ENCODE measurements at regions not wholly inside any gene's neighbourhood (a gene's known extent, or its start where the extent isn't known, plus 50 kb on each side); places are given as distances from the start of the nearest gene placed in this dataset.

DNA sequence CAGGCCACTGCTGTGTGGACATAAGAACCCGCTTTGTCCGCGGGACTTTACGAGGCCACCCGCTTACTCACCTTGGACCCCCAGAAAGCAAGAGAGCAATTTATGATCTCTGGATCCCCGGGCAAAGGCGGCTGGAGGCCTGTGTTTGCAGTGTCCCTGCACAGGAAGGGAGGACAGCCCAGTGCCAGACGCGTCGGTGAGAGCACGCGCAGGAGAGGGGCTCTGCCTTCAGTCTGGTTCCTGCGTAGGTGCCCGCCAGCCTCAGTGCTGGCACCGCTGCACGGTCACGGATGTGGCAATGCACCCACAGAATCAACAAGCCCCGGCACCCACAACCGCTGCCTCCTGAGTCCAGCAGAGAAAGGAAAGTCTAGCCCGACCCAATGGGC lies 248.4 kb downstream of the C16orf95 start:
- no peaks in the 10 kb centered on the region for H3K36me3 Mint-ChIP-seq (ENCODE audit: low read depth, unreplicated experiment)
- DNase-seq (ENCODE audit: low spot score): no peak
- H3K27ac Mint-ChIP-seq (ENCODE audit: unreplicated experiment): no peak overlapping the region
- H3K27me3 Mint-ChIP-seq (ENCODE audit: unreplicated experiment): peaks cover 8% of the 10 kb centered on the region
- H3K4me3 Mint-ChIP-seq (ENCODE audit: unreplicated experiment): no peak overlapping the region
- H3K4me1 Mint-ChIP-seq (ENCODE audit: unreplicated experiment): peaks cover 22% of the 10 kb centered on the region
- TF ChIP-seq CTCF (IDR thresholded peaks at IDR 0.05; ENCODE audit: unreplicated experiment): no peak
- H3K9me3 Mint-ChIP-seq (ENCODE audit: unreplicated experiment): no peaks in the 10 kb centered on the region

DNA sequence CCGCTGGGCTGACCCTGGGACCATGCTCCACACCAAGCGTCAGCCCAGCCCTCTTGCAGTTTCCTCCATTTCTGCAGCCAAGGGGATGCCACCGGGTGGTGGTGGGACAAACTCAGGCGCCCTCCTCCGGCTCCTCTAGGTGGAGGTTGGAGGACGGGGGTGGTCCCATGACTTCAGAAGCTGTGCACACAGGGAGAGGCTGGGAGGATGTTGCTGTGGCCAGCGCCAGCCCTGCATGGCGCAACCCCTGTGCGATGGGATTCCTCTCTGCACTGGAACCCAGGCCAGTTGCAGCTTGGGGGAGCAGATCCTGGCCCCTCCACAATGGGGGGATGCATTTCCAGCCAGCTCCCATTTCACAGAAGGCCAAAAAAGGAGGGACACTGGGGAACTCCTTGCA lies 246.5 kb downstream of the C16orf95 start:
- Mint-ChIP-seq H3K27ac (ENCODE audit: unreplicated experiment) (no peak overlapping the region), H3K4me1 (ENCODE audit: unreplicated experiment) (peaks cover 6% of the 10 kb centered on the region), H3K27me3 (ENCODE audit: unreplicated experiment) (peaks cover 7% of the 10 kb centered on the region), H3K4me3 (ENCODE audit: unreplicated experiment) (no peak overlapping the region), H3K9me3 (ENCODE audit: unreplicated experiment) (no peaks in the 10 kb centered on the region), H3K36me3 (ENCODE audit: low read depth, unreplicated experiment) (no peaks in the 10 kb centered on the region)
- TF ChIP-seq CTCF (IDR thresholded peaks at IDR 0.05; ENCODE audit: unreplicated experiment): no peak
- no peak for DNase-seq (ENCODE audit: low spot score)

DNA sequence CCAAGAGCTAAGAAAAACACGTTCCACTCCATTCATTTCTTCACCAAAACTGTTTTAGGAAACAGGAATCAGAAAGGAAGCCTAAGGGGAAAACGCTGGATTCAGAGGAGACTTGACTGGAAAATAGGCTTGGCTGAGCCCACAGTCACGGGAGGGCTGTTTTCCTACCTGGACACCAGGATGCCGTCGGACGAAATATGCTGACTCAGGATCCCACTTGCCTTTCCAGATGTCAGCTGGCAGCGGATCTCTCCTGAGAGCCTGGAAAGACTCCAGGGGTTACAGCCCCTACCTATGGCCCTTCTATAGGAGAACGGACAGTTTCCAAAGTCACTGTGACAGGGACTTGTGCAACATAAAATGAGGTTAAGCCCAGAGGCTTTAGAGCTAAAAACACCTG lies 245.1 kb downstream of the C16orf95 start:
- H3K27ac Mint-ChIP-seq (ENCODE audit: unreplicated experiment): no peak overlapping the region
- peaks cover 9% of the 10 kb centered on the region for H3K4me1 Mint-ChIP-seq (ENCODE audit: unreplicated experiment)
- no peaks in the 10 kb centered on the region for H3K9me3 Mint-ChIP-seq (ENCODE audit: unreplicated experiment)
- no peak for TF ChIP-seq CTCF (IDR thresholded peaks at IDR 0.05; ENCODE audit: unreplicated experiment)
- peaks cover 3% of the 10 kb centered on the region for H3K27me3 Mint-ChIP-seq (ENCODE audit: unreplicated experiment)
- H3K36me3 Mint-ChIP-seq (ENCODE audit: low read depth, unreplicated experiment): no peaks in the 10 kb centered on the region
- H3K4me3 Mint-ChIP-seq (ENCODE audit: unreplicated experiment): no peak overlapping the region
- DNase-seq (ENCODE audit: low spot score): no peak

GRCh38 chr16:87074641-87075318 lies 242.4 kb downstream of the C16orf95 start:
- no peak for TF ChIP-seq CTCF (IDR thresholded peaks at IDR 0.05; ENCODE audit: unreplicated experiment)

GRCh38 chr16:87075319-87075860 lies 241.8 kb downstream of the C16orf95 start:
- DNase-seq (ENCODE audit: low spot score): no peak
- Mint-ChIP-seq H3K36me3 (ENCODE audit: low read depth, unreplicated experiment) (no peaks in the 10 kb centered on the region), H3K4me1 (ENCODE audit: unreplicated experiment) (peaks cover 10% of the 10 kb centered on the region), H3K4me3 (ENCODE audit: unreplicated experiment) (no peak overlapping the region), H3K27ac (ENCODE audit: unreplicated experiment) (no peak overlapping the region), H3K27me3 (ENCODE audit: unreplicated experiment) (peaks cover 3% of the 10 kb centered on the region), H3K9me3 (ENCODE audit: unreplicated experiment) (peaks cover 3% of the 10 kb centered on the region)
- no peak for TF ChIP-seq CTCF (IDR thresholded peaks at IDR 0.05; ENCODE audit: unreplicated experiment)

More at GRCh38 chr16:87074641-87075318, 242.4 kb downstream of the C16orf95 start:
- H3K9me3 Mint-ChIP-seq (ENCODE audit: unreplicated experiment): no peaks in the 10 kb centered on the region
- DNase-seq (ENCODE audit: low spot score): no peak
- H3K27ac Mint-ChIP-seq (ENCODE audit: unreplicated experiment): no peak overlapping the region
- H3K36me3 Mint-ChIP-seq (ENCODE audit: low read depth, unreplicated experiment): no peaks in the 10 kb centered on the region
- peaks cover 10% of the 10 kb centered on the region for H3K4me1 Mint-ChIP-seq (ENCODE audit: unreplicated experiment)
- H3K27me3 Mint-ChIP-seq (ENCODE audit: unreplicated experiment): peaks cover 3% of the 10 kb centered on the region
- H3K4me3 Mint-ChIP-seq (ENCODE audit: unreplicated experiment): no peak overlapping the region

Data from endothelial cell (in vitro differentiated cells).